IMR-90 (cell line): ENCODE measurements at regions not wholly inside any gene's neighbourhood (a gene's known extent, or its start where the extent isn't known, plus 50 kb on each side); places are given as distances from the start of the nearest gene placed in this dataset.

Source experiments
- ATAC-seq: fragments of 200-7000 bp; cut with Tn5 transposase; 2 replicates; pipeline ENCODE4 v1.9.1; 2020; ENCODE audit warnings: low read depth, mild to moderate bottlenecking, moderate library complexity
- BruUV-seq: library from RNA; stranded (reverse); fragments of 400-500 nt; replicated peaks from 2 replicates; lab custom pipeline; 2021; lab: Mats Ljungman, UMichigan
- CTCF ChIA-PET: fragments of 300-600 bp; formaldehyde crosslinking; extraction: SDS; loops from one replicate; lab custom pipeline; 2021; ENCODE audit warnings: antibody characterized with exemption; lab: Yijun Ruan, JAX
- POLR2A ChIA-PET: fragments of 300-600 bp; sonication (Branson Sonifier 250); formaldehyde crosslinking; loops from one replicate; lab custom pipeline; 2022; ENCODE audit warnings: antibody characterized with exemption; ENCODE audit not compliant: unreplicated experiment; lab: Charles Lee
- DNase-seq: peaks from one replicate; pipeline ENCODE4 v3.0.0; 2013
- H2AFZ ChIP-seq: replicated peaks from 2 replicates; pipeline ENCODE3; 2013; ENCODE audit warnings: low read length, mild to moderate bottlenecking; ENCODE audit not compliant: poor library complexity
- H2AK5ac ChIP-seq: 2 replicates; pipeline ENCODE4 v1.6.1; 2013; ENCODE audit warnings: low read depth, low read length, inconsistent platforms
- H2AK9ac ChIP-seq: replicated peaks from 2 replicates; pipeline ENCODE3; 2013; ENCODE audit warnings: mild to moderate bottlenecking, low read depth, low read length, moderate library complexity; ENCODE audit not compliant: poor library complexity
- H2BK120ac ChIP-seq: 2 replicates; pipeline ENCODE4 v1.6.1; 2013; ENCODE audit warnings: low read depth, low read length, inconsistent platforms
- H2BK15ac ChIP-seq: 3 replicates; pipeline ENCODE4 v1.6.1; 2013; ENCODE audit warnings: low read depth, low read length, inconsistent platforms
- H2BK20ac ChIP-seq: 2 replicates; pipeline ENCODE4 v1.6.1; 2013; ENCODE audit warnings: low read depth, mild to moderate bottlenecking, inconsistent platforms, low read length, moderate library complexity
- H2BK5ac ChIP-seq: 2 replicates; pipeline ENCODE4 v1.6.1; 2013; ENCODE audit warnings: mild to moderate bottlenecking, low read depth, low read length, inconsistent platforms; ENCODE audit not compliant: poor library complexity, severe bottlenecking
- H3K14ac ChIP-seq: replicated peaks from 2 replicates; pipeline ENCODE4 v1.6.1; 2013; ENCODE audit warnings: low read depth, low read length, inconsistent platforms
- H3K18ac ChIP-seq: 2 replicates; pipeline ENCODE4 v1.6.1; 2013; ENCODE audit warnings: low read depth, low read length, control low read depth
- H3K23ac ChIP-seq: 2 replicates; pipeline ENCODE4 v1.6.1; 2013; ENCODE audit warnings: low read depth, low read length, inconsistent platforms
- H3K27ac ChIP-seq: 2 replicates; pipeline ENCODE4 v1.5.1; 2013; ENCODE audit warnings: mild to moderate bottlenecking, control low read depth, low read length; ENCODE audit not compliant: insufficient read depth
- H3K27me3 ChIP-seq: 2 replicates; pipeline ENCODE4 v1.6.1; 2013; ENCODE audit warnings: low read length; ENCODE audit not compliant: control insufficient read depth, insufficient read depth
- H3K36me3 ChIP-seq: 2 replicates; pipeline ENCODE4 v1.6.1; 2013; ENCODE audit warnings: low read length, mixed read lengths; ENCODE audit not compliant: control insufficient read depth, insufficient read depth
- H3K4ac ChIP-seq: 2 replicates; pipeline ENCODE4 v1.6.1; 2013; ENCODE audit warnings: low read depth, low read length, inconsistent platforms
- H3K4me1 ChIP-seq: 2 replicates; pipeline ENCODE4 v1.6.1; 2013; ENCODE audit warnings: low read length, mixed read lengths; ENCODE audit not compliant: control insufficient read depth, insufficient read depth
- H3K4me2 ChIP-seq: 2 replicates; pipeline ENCODE4 v1.6.1; 2013; ENCODE audit warnings: low read depth, mild to moderate bottlenecking, control low read depth, low read length, moderate library complexity
- H3K4me3 ChIP-seq: 2 replicates; pipeline ENCODE4 v1.5.1; 2013; ENCODE audit warnings: low read depth, mild to moderate bottlenecking, control low read depth, low read length, moderate library complexity; ENCODE audit not compliant: insufficient read depth
- H3K56ac ChIP-seq: 2 replicates; pipeline ENCODE4 v1.6.1; 2013; ENCODE audit warnings: low read length, inconsistent platforms; ENCODE audit not compliant: insufficient read depth; ENCODE audit errors: extremely low read depth
- H3K79me1 ChIP-seq, 2 experiments: 2 replicates each; pipeline ENCODE4 v1.6.1; 2013; ENCODE audit warnings: low read length in 2 of 2, inconsistent platforms in 1 of 2, low read depth in 1 of 2
- H3K9ac ChIP-seq: 2 replicates; pipeline ENCODE4 v1.6.1; 2013; ENCODE audit warnings: low read depth, low read length, control low read depth
- H3K9me1 ChIP-seq: 2 replicates; pipeline ENCODE4 v1.6.1; 2013; ENCODE audit warnings: low read length, inconsistent platforms; ENCODE audit not compliant: insufficient read depth
- H3K9me3 ChIP-seq: 2 replicates; pipeline ENCODE4 v1.6.1; 2013; ENCODE audit warnings: low read length; ENCODE audit not compliant: control insufficient read depth, insufficient read depth
- H4K20me1 ChIP-seq: 2 replicates; pipeline ENCODE4 v1.6.1; 2013; ENCODE audit warnings: low read length, inconsistent platforms; ENCODE audit not compliant: insufficient read depth
- H4K5ac ChIP-seq: 2 replicates; pipeline ENCODE4 v1.6.1; 2013; ENCODE audit warnings: mild to moderate bottlenecking, low read depth, low read length, control low read depth
- H4K8ac ChIP-seq, 2 experiments: 2 replicates each; pipeline ENCODE4 v1.6.1; 2013; ENCODE audit warnings: low read depth in 2 of 2, low read length in 2 of 2, control low read depth in 1 of 2, inconsistent platforms in 1 of 2
- H4K91ac ChIP-seq: 2 replicates; pipeline ENCODE4 v1.6.1; 2013; ENCODE audit warnings: low read depth, low read length, inconsistent platforms; ENCODE audit not compliant: insufficient read depth
- BHLHE40 ChIP-seq: fragments of 150-350 bp; IDR thresholded peaks from 2 replicates; pipeline ENCODE4 v1.6.1; 2016; ENCODE audit warnings: mild to moderate bottlenecking, low read depth, low read length
- CHD1 ChIP-seq: IDR thresholded peaks from 2 replicates; pipeline ENCODE4 v1.6.1; 2012; ENCODE audit warnings: low read depth, low read length, improper control_type of control experiment
- CTCF ChIP-seq: conservative IDR thresholded peaks from 2 replicates; pipeline ENCODE4 v1.5.1; 2012; ENCODE audit warnings: mild to moderate bottlenecking, low read depth, low read length, improper control_type of control experiment
- ELK1 ChIP-seq: fragments of 150-350 bp; IDR thresholded peaks from 2 replicates; pipeline ENCODE4 v1.6.1; 2016; ENCODE audit warnings: low read depth, mild to moderate bottlenecking, low read length, moderate library complexity, borderline replicate concordance
- FOS ChIP-seq: fragments of 150-350 bp; IDR thresholded peaks from 2 replicates; pipeline ENCODE4 v1.6.1; 2016; ENCODE audit warnings: low read depth, low read length
- MAFK ChIP-seq: IDR thresholded peaks from 2 replicates; pipeline ENCODE4 v1.6.1; 2012; ENCODE audit warnings: low read depth, low read length, improper control_type of control experiment
- MAZ ChIP-seq: IDR thresholded peaks from 2 replicates; pipeline ENCODE4 v1.6.1; 2012; ENCODE audit warnings: low read depth, mild to moderate bottlenecking, low read length, improper control_type of control experiment, moderate library complexity, borderline replicate concordance
- MXI1 ChIP-seq: IDR thresholded peaks from 2 replicates; pipeline ENCODE4 v1.6.1; 2012; ENCODE audit warnings: low read depth, mild to moderate bottlenecking, low read length, moderate library complexity, borderline replicate concordance
- NFE2L2 ChIP-seq: fragments of 150-350 bp; IDR thresholded peaks from 2 replicates; pipeline ENCODE4 v1.6.1; 2016; ENCODE audit warnings: low read depth, mild to moderate bottlenecking, low read length
- RAD21 ChIP-seq: IDR thresholded peaks from 2 replicates; pipeline ENCODE4 v1.6.1; 2012; ENCODE audit warnings: low read length, improper control_type of control experiment
- RCOR1 ChIP-seq: IDR thresholded peaks from 2 replicates; pipeline ENCODE4 v1.6.1; 2012; ENCODE audit warnings: mild to moderate bottlenecking, low read length, improper control_type of control experiment; ENCODE audit not compliant: insufficient replicate concordance
- RFX5 ChIP-seq: IDR thresholded peaks from 2 replicates; pipeline ENCODE4 v1.8.0; 2012; ENCODE audit warnings: low read depth, mild to moderate bottlenecking, low read length, moderate library complexity
- SMC3 ChIP-seq: fragments of 150-350 bp; IDR thresholded peaks from 2 replicates; pipeline ENCODE4 v1.6.1; 2016; ENCODE audit warnings: low read depth, mild to moderate bottlenecking, antibody characterized with exemption, low read length, moderate library complexity
- USF2 ChIP-seq: fragments of 150-350 bp; IDR thresholded peaks from 2 replicates; pipeline ENCODE4 v1.6.1; 2017; ENCODE audit warnings: mild to moderate bottlenecking, antibody characterized with exemption, low read length, low read depth
- WGBS, 2 experiments: methylation state at CpG; one replicate each; pipeline versions ENCODE4 v1.1.5 to v1.1.7; 2013; ENCODE audit warnings: missing lambda C conversion rate in 2 of 2; ENCODE audit not compliant: insufficient read length in 1 of 2; ENCODE audit errors: extremely low coverage in 2 of 2; 5-methylcytosine and 5-hydroxymethylcytosine counted together
- dilution Hi-C: fragments of 300-500 bp; cut with HindIII; formaldehyde crosslinking; loops from one replicate; pipeline ENCODE4 v1.14.3; 2018; ENCODE audit warnings: low sequenced_read_pairs; ENCODE audit not compliant: unreplicated experiment
- in situ Hi-C: fragments of 300-500 bp; cut with MboI; formaldehyde crosslinking; loops from 3 replicates; pipeline ENCODE4 v1.14.3; 2019; ENCODE audit warnings: low sequenced_read_pairs, inconsistent platforms, mixed read lengths
- intact Hi-C: fragments of 100-400 bp; cut with micrococcal nuclease; formaldehyde crosslinking; loops from 2 replicates; pipeline ENCODE4 v1.10.0; 2022

GRCh38 chr2:128428415-128428814, 109.7 kb upstream of the HS6ST1 start:
- TF ChIP-seq RCOR1 (no peak), SMC3 (no peak), CTCF (no peak), NFE2L2 (no peak), USF2 (no peak), ELK1 (no peak), RAD21 (no peak), CHD1 (no peak), RFX5 (no peak), MAZ (no peak), BHLHE40 (no peak), FOS (no peak), MXI1 (no peak), MAFK (no peak)
- WGBS, 2 experiments, result no CpG with 5 or more reads among the region's 3 CpGs
- Histone ChIP-seq H3K4ac (no peak overlapping the region), H3K4me1 (peaks cover 10% of the 10 kb centered on the region), H3K56ac (no peak overlapping the region), H4K20me1 (no peaks in the 10 kb centered on the region), H3K36me3 (no peaks in the 10 kb centered on the region), H3K9me1 (peaks cover 8% of the 10 kb centered on the region; the same call in 1 of the 2 replicates), H4K5ac (no peak overlapping the region), H3K9ac (no peak overlapping the region), H3K23ac (no peak overlapping the region), H3K27me3 (no peaks in the 10 kb centered on the region; the same call in 1 of the 2 replicates), H3K4me2 (no peak overlapping the region), H3K18ac (no peak overlapping the region), H2BK15ac (no peak overlapping the region), H2AFZ (no peak overlapping the region), H3K79me1 (no peaks in the 10 kb centered on the region), H4K8ac (no peak overlapping the region), H2AK5ac (no peak overlapping the region), H2BK20ac (no peak overlapping the region), H2AK9ac (no peak overlapping the region), H3K4me3 (no peak overlapping the region), H3K9me3 (no peaks in the 10 kb centered on the region), H3K14ac (no peak overlapping the region), H2BK5ac (no peak overlapping the region), H3K27ac (no peak overlapping the region), H2BK120ac (no peak overlapping the region), H4K91ac (no peak overlapping the region)
- ATAC-seq (no peak), DNase-seq (no peak)
- ChIA-PET CTCF (no interaction called here), POLR2A (no interaction called here)
- intact Hi-C loops (no loop called here), dilution Hi-C loops (no loop called here), in situ Hi-C loops (no loop called here)
- no TSS peak for BruUV-seq
